SKM-1 treated with dmso at 0.1 percent for 144 hours (cell line): ENCODE measurements at regions not wholly inside any gene's neighbourhood (a gene's known extent, or its start where the extent isn't known, plus 50 kb on each side); places are given as distances from the start of the nearest gene placed in this dataset.
"Not testable (repeated sequence)": the region's sequence is repeated elsewhere in the genome, so short reads cannot be mapped to it uniquely, and the experiment has no call there.

Experiments
- DNase-seq: peaks from one replicate; lab custom pipeline; 2025; ENCODE audit not compliant: unreplicated experiment; lab: John Stamatoyannopoulos, UW

DNA sequence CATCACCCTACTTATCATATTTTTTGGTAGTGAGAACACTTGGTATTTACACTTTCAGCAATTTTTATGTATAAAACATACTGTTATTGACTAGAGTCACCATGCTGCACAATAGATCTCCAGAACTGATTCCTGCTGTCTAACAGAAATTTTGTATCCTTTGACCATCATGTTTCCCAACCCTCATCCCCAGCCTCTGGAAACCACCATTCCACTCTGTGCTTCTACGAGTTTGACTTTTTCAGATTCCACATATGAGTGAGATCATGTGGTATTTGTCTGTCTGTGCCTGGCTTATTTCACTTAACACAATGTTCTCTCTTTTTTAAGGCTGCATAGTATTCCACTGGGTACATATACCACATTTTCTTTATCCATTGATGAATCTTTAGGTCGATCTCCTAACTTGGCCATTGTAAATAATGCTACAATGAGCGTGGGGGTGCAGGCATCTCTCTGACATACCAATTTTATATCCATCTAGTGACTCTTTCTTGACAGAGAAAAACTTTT is 115.9 kb upstream of the RUNX1 start:
- no peak for DNase-seq

DNA sequence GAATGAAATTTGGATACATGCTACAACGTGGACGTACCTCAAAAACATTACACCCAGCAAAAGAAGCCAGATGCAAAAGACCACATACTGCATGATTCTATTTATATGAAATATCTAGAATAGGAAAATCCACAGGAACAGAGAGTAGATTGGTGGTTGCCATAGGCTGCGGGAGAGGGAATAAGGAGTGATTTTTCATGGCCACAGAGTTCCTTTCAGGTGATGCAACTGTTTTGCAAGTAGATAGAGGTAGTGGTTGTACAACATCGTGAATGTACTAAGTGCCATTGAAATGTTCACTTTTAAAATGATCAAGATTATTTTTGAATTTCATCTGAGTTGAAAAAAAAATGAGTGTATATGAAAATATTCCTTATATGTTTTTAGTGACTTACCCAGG is 115.3 kb upstream of the RUNX1 start:
- no peak for DNase-seq

DNA sequence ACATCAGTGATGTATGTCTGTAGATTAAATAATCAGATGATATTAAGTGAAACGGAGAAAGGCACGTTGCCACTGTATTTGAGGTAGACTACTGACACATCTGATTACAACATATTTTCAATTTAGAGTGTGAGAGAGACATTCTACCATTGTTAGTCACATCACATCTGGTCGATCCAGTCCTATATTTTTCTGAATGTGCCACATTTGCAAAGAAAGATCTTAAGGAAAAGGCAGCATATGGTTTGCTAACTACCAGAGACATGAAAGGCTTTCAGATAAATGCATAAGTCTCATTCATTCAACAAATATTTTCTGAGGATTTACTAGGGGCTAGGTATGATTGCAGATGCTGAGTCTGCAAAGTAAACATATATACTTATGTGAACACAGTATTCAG is 114.3 kb upstream of the RUNX1 start:
- no peak for DNase-seq

DNA sequence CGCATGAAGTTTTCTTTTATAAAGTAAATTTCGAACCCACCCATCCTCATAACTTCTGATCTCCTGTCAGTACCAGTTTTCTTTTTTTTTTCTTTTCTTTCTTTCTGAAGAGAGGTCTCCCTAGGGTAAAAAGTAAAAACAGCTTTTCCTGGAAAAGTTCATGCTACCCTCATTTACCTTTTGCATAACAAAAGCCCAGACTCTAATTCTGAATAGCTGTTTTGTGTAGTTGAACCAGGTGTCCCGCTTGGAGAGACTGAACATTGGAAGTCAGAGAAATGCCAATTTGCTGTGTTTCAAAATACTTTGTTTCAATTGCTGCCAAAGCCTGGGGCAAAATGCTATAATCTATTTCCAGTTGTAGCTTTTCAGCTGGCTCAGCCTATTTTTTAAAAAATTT is 113.7 kb upstream of the RUNX1 start:
- no peak for DNase-seq

DNA sequence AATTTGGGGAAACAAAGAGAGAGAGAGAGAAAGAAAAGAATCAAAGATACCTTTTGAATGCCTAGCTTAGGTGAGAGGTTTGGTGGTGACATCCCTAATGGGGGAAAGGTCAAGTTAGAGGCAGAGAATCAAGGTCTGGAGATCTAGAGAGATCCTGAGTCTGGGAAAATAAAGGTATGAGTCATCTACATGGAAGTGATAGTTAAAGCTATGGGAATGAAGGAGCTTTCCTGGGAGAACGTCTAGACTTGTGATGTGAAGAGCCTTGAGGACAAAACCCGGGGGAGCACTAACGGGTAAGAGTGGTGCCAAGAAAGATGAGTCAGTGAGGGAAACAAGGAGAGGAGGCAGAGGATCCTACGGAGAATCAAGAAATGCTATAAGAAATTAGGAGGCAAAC is 110.8 kb upstream of the RUNX1 start:
- no peak for DNase-seq

DNA sequence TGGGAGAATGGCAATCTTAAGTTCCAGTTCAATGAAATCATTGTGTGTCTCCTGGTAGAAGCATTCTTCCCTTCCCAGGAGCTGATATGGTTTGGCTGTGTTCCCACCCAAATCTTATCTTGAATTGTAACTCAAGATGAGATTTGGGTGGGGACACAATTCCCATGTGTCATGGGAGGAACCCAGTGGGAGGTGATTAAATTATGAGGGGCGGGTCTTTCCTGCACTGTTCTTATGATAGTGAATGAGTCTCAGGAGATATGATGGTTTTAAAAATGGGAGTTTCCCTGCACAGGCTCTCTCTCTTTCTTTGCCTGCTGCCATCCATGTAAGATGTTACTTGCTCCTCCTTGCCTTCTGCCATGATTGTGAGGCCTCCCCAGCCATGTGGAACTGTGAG is 108.3 kb upstream of the RUNX1 start:
- not testable (repeated sequence) for DNase-seq

DNA sequence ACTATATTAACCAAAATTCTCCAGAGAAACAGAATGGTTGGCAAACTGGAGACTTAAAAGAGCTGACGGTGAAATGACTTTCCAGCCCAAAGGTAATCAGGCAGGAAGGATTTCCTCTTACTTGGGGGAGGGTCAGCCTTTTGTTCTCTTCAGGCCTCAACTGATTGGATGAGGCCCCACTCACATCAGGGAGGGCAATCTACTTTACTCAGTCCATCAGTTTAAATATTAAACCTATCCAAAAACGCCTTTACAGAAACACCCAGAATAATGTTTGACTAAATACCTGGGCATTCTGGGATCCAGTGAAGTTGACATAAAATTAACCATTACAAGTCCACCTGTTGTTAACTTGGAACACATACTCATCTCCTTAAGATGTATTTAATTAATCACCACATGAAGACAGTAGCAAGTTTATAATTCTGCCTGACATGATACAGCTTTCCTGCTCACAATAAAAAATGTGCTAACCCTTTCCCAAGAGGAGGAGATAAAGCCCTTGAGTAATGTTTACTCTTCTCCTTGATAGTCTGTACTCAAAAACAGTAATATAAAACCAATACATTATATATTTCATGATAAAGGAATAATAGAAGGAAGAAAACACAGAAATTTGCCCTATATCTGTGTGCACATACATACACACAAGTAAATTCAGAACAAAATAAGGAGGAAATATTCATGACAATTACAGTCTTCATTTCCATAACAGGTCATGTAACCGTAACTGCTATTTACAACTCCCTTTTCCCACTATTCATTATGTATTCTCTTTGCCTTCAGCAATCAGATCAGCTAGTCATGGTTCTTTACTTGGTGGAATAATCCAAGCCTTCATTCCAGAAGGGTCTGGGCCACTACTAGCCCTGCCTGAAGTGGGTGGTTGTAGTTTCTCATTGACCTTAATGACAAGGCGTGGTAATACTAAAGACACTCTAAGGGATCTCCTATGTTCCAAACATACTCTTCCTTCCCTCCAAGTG is 107.5 kb upstream of the RUNX1 start:
- no peak for DNase-seq

DNA sequence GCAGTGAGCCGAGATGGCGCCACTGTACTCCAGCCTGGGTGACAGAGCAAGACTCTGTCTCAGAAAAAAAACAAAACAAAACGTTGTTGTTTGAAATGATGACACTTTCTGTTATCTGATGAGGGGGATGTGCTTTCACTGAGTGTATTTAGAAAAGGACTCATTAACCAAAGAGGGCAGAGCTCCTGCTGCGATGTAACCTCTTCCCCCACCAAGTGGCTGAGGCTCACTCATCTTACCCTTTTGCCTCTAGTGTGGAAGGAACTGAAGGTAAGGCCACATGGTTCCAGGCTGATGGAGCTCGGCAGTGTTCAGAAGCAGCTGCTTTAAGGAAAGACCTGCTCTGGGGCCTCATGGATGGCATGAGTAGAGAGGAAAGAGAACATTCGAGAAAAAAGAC is 105.7 kb upstream of the RUNX1 start:
- no peak for DNase-seq

DNA sequence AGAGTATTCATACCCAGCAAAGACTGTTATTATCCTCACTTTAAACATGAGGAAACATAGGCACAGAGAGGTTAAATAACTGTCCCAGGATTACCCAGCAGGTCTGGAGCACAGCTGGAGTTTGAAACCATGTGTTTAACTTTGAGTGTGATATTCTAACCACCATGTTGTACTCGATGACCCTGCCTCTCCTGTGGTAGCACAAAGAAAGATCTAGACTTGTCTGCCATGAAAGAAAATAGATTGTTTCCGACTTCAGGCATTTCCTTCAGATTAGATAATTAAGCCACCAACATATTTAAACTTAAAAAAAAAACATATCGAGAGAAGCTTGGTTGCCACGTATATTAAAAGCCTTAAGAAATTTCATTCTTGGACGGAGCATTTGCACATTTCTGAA is 104.6 kb upstream of the RUNX1 start:
- DNase-seq = no peak

DNA sequence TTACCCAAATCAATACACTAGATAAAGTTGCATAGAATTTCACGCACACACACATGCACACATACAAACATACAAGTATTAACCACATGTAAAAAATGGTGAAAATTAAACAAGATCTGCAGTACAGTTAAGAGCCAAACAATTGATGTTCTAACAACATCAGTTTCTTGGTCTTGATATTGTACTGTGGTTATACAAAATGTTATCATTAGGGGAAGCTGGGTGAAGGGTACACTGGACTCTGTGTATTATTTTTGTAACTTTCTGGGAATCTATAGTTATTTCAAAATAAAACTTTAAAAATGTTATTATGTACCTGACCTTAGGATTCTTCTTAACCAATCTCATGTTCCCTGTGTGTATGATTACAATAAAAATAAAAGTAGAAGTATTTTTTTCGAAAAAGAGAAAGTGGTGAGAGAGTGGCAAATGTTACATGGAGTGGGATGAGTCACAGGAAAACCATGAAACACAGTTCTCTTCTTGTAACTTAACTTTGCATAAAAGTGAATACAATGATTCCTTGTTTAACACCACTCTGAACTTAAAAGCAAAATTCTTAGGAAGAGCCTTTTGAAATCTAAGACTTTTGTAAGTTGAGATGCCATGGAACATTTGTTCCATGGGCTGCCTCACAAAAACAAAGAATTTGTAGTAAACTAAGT is 101.6 kb upstream of the RUNX1 start:
- no peak for DNase-seq

DNA sequence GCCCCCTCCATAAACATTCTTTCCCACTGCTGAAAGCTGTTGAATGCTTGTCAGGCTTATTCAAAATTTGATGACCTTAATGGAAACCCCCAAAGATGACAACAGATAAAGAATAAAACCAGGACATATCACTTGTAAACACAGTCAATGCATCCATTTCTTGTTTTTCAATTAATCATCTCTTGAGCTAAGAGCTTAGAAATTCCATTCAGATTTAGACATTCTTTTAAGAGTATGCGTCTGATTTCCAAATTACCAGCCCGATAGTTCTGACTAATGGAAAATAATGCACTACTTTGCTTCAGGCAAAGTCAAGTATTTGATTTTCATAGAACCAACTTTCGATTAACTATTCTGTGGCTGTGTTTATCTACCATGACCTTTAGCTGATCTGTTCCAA is 100.6 kb upstream of the RUNX1 start:
- DNase-seq = no peak

DNA sequence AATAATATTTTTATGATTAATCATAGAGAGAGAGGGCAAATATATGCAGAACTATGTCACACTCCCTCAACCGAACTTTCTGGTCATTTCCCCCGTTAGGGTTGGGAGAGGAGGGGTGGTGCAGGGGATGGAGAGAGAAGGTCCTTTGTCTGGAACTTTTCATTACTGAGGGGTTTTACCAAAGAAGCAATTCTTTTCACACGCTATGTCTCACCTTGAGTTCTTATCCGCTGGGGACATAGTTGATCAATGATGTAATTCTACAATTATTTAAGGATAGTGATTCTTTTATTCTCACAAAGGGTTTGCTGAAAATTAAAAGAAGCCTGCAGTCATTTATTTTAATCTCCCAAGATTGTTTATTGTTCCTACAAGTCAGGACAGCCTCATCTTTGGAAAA is 98.3 kb upstream of the RUNX1 start:
- DNase-seq = no peak

DNA sequence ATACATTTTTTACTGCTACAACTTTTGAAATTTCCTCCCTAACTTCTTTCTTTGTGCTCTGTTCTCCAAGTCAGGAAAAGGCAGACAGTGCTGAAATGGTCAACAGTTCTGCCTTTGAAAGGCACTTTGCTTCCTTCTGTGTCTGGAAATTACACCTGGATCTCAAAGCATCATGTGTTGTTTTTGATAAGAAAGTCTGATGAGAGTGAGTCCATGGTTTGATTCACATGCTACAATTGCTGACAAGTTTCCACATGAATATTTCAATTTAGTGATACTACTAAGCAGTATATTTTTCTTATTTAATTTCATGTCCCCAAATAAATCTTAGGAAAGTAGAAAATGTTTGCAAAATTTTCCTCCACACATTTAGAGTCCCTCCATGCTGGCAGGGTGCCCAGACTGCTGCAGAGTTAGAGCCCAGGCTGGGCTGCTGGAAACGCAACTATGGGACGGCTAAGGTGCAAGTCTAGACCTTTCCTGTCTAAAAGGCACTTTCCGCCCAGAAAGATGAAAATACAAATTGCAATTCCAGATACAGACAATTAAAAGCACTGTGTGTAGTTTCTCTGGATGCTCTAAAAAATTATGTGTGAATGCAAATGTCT is 96.6 kb upstream of the RUNX1 start:
- no peak for DNase-seq

DNA sequence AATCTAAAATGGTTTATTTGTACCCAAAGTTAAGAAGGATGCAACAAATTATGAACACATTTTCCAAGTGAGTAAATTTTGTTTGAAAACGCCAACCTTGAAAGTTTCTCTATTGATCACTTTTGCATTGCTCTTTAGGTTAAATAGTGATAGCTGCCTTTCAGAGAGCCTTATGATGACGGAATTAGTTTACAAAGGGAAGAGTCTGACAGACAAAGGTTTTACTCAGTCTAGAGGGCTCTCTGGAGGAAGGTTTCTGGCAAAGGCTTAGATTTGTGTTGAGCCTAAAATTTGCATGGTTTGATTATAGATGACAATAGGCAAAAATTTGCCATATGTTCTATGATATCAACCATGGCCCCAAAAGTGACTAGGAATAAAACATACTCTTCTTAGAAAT is 95.9 kb upstream of the RUNX1 start:
- no peak for DNase-seq

DNA sequence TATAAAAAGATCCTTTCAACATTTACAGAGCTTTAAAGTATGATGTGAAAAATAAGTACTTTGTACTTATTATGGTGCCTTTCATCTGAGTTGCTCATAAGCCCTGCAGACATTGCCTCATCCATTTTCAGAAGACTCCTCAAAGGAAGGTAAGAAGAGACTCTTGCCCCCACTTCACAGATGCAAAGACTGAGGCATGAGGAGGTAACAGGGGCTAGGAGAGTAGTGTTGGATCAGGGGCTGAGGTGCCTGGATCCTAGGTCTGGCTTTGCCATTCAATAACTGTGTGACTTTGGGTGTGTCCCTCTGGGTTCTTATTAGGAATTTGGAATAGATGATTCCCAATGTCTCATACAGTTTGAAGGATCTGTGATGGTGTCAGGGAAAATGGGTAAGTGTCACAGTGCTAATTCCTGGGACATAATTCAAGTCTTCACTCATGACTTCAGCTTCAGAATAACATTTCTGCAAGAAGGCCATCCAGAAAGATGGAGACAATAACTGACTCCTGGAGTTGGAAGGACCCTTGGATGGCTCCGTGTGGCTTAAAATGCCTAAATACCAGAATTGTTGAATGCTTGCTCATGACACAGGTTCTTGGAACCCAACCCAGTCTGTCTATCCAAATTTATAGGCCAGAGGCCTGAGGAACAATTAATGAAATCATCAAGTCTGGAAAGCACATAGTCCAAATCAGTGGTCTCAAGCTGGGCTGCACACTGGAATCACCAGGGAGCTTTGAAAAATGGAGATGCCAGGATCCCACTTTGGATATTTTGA is 93.1 kb upstream of the RUNX1 start:
- DNase-seq = no peak

DNA sequence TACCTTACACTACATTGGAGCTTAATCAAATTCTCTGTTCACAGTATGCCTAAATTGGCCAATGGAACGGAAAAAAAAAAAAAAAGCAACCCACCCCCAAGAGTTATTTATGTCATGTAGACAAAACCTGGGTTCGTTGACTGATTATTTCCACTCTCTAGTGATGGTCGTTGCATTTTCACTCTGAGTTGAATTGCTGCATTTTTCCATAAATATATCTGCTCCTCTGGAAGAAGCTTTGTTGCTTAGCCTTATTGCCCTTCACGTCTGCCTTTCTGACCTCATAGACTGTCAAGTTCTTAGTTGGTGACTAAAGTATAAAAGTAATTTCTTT is 90.2 kb upstream of the RUNX1 start:
- DNase-seq = no peak

DNA sequence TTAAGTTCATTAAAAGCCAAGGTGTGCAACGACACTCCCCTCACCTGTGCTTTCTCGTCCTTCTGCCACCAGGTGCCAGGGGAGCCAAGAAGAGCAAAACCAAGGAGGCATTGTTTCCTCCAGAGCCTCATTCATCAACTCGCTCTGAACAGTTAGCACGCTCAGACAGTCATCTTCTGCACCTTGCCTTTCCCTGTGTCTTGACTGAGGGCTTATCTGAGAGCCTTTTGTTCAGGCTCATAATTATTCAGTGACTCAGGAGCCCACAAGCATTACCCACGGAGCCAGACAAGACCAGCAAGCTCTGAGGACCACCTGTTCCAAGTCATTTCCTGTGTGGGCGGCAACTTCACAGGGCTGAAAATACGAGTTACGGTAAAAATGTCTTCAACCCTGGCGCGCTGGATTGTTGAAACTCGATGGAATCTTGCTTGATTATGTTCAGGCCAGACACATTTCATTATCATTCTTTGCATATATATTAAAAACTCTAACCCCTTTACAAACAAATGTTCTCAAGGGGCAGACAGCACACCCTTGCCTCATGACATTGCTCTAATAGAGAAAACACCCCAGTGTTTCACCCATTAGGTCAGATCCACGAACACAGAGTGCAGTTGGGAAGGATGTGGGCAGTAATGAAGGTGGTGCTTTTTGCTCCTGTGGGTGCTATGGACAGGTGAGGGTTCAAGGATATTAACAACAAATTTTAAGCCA is 89.7 kb upstream of the RUNX1 start:
- no peak for DNase-seq

DNA sequence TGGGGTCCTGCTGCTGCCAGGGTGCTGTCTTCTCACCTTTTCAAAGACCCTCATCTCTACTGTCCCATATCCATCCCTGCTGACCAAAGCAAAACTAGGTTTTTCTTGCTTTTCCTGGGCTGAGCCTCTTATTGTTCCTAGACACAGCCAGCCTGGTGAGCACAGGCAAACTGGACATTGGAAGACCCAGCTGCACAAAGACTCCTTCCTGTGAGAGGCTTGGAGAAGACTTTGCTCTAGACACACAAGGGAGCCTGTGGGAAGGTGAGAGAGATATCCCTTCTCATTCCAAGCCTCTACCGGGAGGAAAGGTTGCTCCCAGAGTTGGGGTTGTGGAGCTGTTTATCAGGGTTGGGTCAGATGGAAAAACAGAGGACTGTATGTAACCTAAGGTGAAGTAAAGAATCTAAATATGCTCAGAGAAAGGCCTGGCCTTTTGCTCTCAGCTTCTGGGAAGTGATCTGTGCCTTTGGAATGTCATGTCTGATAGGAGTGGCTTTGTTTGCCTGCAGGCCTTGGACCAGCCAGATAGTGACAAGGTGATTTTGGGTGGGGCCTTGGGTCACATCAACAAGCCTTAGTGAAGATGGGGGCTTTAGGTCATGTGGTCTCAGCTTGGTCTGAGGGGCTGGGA is 87.6 kb upstream of the RUNX1 start:
- DNase-seq = no peak

DNA sequence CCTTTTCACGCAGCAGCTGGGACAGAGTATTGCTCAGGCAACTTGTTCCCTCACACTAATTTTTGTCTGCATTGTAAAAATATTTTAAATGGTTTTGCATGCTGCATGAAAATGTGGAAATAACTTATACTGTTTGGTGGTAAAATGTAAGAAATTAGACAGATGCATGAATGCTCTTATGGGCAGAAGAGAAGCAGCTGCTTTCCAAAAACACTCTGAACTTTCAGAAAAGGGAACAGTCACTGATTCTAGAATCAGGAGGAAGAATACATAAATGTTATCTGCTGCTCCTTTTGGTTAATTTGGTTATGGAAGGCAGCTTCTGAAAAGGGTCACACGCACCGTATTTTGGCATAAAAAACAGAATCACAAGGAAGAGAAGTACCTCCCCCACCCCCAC is 87.0 kb upstream of the RUNX1 start:
- no peak for DNase-seq

DNA sequence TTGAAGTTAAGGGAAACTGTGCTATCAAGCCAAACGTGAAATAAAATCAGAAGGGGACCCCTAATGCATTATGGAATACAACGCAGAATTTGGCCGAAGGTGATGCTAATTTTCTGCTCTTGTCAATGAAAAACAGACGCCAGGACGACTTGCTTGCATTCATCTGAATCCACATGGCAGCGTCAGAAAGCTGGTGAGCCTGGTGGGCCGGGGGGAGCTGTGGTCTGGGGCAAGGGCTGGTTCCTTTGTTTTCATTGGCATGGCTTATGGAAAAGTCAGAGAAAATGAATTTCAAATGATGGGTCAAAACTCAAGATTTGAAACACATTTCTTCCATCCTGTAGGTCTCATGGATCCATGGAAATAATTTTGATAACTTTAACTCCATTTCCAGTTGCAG is 86.4 kb upstream of the RUNX1 start:
- DNase-seq = no peak
